ENCODE measurements at regions not wholly inside any gene's neighbourhood (a gene's known extent, or its start where the extent isn't known, plus 50 kb on each side); places are given as distances from the start of the nearest gene placed in this dataset.
"Not testable (repeated sequence)": the region's sequence is repeated elsewhere in the genome, so short reads cannot be mapped to it uniquely, and the experiment has no call there.

DNA sequence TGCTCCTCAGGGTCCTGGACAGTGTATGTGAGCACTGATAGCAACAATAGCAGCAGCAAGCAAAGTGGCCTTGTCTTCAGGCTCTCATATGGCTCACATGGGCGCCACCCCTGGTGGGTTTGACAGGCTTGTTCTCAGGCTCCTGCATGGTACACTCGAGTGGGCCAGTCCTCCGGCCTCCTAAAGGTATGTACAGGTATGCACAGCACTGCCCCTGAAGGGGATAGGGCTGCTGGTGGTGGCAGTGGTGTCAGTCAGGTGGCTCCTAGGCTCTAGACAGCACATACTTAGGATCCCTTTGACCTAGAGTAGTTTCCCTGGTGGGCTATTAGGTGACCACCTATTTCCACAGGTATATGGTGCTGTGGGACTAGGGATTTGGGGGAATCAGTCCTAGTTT is 79.8 kb downstream of the LGALS9B start:
- not testable (repeated sequence) for DNase-seq (ENCODE audit: low read depth)

- DNase-seq (ENCODE audit: low read depth), result peak; percentile 1
Observed at GRCh38 chr17:20381358-20382300, 85.7 kb downstream of the LGALS9B start.

DNA sequence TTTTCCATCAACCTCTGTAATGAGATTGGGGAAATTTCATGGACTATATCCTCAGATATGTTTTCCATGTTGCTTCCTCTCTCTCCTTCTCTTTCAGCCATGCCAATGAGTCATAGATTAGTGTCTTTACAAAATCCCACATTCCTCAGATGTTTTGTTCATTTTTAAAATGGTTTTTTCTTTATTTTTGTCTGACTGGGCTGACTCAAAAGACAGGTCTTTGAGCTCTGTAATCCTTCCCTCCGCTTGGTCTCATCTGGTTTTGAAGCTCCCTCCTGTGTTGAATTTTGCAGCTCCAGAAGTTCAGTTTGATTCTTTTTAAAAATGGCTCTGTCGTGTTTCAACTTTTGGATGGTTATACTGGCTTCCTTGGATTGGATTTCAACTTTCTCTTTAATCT is 86.7 kb downstream of the LGALS9B start:
- DNase-seq (ENCODE audit: low read depth), result not testable (repeated sequence)

- DNase-seq (ENCODE audit: low read depth), result not testable (repeated sequence)
Observed at GRCh38 chr17:20379251-20379650, 88.1 kb downstream of the LGALS9B start.

- not testable (repeated sequence) for DNase-seq (ENCODE audit: low read depth)
Observed at GRCh38 chr17:20376642-20377041, 90.7 kb downstream of the LGALS9B start.

DNA sequence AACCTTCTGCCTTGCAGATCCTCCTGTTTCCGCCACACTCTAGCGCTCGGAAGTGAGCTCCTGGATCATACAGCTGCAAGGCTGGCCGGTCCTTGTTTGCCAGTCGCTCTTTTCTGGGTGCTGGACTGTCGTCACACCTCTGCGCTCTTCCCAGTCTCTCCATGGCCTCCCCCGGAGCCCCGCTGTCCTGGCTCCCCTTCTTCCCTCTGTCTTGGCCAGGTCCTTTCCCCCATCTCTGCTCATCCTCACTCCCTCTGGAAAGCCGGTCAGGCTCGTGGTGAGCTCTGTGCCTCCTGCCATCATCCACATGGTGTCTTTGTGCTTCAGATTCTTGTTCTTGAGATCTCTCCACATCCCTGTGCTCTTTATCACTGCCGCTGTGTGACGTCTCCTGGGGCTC is 91.6 kb downstream of the LGALS9B start:
- DNase-seq (ENCODE audit: low read depth), result not testable (repeated sequence)

Measured in renal cortical epithelial cell (primary cell).